PC-9 (cell line): ENCODE measurements at regions not wholly inside any gene's neighbourhood (a gene's known extent, or its start where the extent isn't known, plus 50 kb on each side); places are given as distances from the start of the nearest gene placed in this dataset.

Source experiments
- EZH2 ChIP-seq: fragments of 200-600 bp; sonication (generic); IDR thresholded peaks from 2 replicates; pipeline ENCODE4 v1.8.0; 2017; ENCODE audit warnings: antibody characterized with exemption, low read depth
- TF ChIP-seq, protein P1 (sequence below): fragments of 200-600 bp; sonication (generic); conservative IDR thresholded peaks from 2 replicates; pipeline ENCODE4 v1.6.1; 2017; ENCODE audit warnings: mixed run types, antibody characterized with exemption, mild to moderate bottlenecking, moderate library complexity

DNA sequence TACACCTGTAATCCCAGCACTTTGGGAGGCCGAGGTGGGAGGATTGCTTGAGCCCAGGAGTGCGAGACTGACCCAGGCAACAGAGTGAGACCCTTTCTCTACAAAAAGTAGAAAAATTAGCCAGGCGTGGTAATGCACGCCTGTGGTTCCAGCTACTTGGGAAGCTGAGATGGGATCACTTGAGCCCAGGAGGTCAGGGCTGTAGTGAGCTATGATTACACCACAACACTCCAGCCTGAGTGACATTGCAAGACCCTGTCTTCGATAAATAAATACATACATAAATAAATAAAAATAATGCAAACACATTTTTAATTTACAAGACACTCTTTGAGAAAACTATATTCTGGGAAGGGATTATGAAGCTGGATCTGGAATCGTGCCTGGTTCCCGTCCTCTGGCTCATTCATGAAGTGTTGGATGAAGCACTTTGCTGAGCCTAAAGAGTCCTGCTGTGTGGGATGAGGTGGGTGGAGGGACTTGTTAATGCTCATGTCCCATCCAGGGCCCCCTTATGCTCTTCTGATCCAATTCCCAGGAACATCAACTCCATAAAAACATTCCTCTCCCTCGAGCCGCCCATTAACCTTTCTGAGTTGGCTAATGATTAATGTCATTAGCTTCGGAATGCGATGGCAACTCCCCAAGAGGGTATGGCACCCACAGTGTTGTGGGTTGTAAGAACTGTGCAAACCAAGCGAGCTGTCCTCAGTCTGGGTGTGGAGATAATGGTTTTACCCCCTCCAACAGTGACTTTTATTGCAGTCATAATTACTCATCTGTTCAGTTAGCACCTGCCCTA, 236.3 kb downstream of the BAMBI start:
- TF ChIP-seq, protein P1, sequence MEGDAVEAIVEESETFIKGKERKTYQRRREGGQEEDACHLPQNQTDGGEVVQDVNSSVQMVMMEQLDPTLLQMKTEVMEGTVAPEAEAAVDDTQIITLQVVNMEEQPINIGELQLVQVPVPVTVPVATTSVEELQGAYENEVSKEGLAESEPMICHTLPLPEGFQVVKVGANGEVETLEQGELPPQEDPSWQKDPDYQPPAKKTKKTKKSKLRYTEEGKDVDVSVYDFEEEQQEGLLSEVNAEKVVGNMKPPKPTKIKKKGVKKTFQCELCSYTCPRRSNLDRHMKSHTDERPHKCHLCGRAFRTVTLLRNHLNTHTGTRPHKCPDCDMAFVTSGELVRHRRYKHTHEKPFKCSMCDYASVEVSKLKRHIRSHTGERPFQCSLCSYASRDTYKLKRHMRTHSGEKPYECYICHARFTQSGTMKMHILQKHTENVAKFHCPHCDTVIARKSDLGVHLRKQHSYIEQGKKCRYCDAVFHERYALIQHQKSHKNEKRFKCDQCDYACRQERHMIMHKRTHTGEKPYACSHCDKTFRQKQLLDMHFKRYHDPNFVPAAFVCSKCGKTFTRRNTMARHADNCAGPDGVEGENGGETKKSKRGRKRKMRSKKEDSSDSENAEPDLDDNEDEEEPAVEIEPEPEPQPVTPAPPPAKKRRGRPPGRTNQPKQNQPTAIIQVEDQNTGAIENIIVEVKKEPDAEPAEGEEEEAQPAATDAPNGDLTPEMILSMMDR = no peak
- TF ChIP-seq EZH2 = no peak
